Mammary epithelial cell (primary cell): ENCODE measurements at regions not wholly inside any gene's neighbourhood (a gene's known extent, or its start where the extent isn't known, plus 50 kb on each side); places are given as distances from the start of the nearest gene placed in this dataset.

Experiments used
- EZH2 ChIP-seq: IDR thresholded peaks from 2 replicates; pipeline ENCODE4 v1.6.1; 2012; ENCODE audit warnings: low read length, inconsistent platforms, borderline replicate concordance
- TF ChIP-seq, protein P1 (sequence below), 2 donors: IDR thresholded peaks in 1 of 2; conservative IDR thresholded peaks in 1 of 2; 2 replicates each; pipeline ENCODE4 v1.5.1; 2011 to 2012; ENCODE audit warnings: inconsistent platforms in 2 of 2, low read length in 2 of 2, mild to moderate bottlenecking in 2 of 2, control low read depth in 1 of 2, low read depth in 1 of 2; ENCODE audit not compliant: insufficient read depth in 1 of 2; ENCODE audit errors: extremely low read depth in 1 of 2

- TF ChIP-seq, protein P1, sequence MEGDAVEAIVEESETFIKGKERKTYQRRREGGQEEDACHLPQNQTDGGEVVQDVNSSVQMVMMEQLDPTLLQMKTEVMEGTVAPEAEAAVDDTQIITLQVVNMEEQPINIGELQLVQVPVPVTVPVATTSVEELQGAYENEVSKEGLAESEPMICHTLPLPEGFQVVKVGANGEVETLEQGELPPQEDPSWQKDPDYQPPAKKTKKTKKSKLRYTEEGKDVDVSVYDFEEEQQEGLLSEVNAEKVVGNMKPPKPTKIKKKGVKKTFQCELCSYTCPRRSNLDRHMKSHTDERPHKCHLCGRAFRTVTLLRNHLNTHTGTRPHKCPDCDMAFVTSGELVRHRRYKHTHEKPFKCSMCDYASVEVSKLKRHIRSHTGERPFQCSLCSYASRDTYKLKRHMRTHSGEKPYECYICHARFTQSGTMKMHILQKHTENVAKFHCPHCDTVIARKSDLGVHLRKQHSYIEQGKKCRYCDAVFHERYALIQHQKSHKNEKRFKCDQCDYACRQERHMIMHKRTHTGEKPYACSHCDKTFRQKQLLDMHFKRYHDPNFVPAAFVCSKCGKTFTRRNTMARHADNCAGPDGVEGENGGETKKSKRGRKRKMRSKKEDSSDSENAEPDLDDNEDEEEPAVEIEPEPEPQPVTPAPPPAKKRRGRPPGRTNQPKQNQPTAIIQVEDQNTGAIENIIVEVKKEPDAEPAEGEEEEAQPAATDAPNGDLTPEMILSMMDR (conservative IDR thresholded peaks at IDR 0.05 in 1 of 2, IDR thresholded peaks at IDR 0.05 in 1 of 2; ENCODE audit: extremely low read depth in 1 of 2, insufficient read depth in 1 of 2, low read depth in 1 of 2, low read length in 2 of 2), result no peak
- no peak for TF ChIP-seq EZH2
Observed at GRCh38 chr7:46581268-46581667, 660.2 kb upstream of the IGFBP3 start.
